HG03575 (cell line): ENCODE measurements at regions not wholly inside any gene's neighbourhood (a gene's known extent, or its start where the extent isn't known, plus 50 kb on each side); places are given as distances from the start of the nearest gene placed in this dataset.
A peak's percentile ranks its signal among the peaks of the same experiment; 100 is the strongest.

Experiments used
- ATAC-seq: cut with Tn5 transposase; IDR thresholded peaks from one replicate; pipeline ENCODE4 v1.9.1; 2021; ENCODE audit not compliant: unreplicated experiment, insufficient number of reproducible peaks, low FRiP score; ENCODE audit errors: extremely low read depth

DNA sequence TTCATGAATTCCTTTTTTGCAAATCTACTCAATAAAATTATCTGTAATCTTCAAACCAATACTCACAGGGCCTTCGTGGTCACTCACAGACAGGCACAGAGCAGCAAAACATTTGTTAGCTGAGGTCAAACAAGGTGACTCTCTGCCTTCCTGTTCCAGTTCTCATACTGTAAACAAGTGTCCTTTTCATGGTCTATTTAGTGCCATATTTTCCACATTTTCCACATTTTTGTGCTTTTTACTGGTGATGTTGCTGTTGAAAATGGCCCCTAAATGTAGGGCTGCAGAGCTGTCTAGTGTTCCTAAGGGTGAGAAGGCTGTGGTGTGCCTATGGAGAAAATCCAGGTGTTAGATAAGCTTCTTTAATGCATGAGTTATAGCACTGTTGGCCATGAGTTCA is 133.1 kb upstream of the COL21A1 start:
- ATAC-seq: no peak

DNA sequence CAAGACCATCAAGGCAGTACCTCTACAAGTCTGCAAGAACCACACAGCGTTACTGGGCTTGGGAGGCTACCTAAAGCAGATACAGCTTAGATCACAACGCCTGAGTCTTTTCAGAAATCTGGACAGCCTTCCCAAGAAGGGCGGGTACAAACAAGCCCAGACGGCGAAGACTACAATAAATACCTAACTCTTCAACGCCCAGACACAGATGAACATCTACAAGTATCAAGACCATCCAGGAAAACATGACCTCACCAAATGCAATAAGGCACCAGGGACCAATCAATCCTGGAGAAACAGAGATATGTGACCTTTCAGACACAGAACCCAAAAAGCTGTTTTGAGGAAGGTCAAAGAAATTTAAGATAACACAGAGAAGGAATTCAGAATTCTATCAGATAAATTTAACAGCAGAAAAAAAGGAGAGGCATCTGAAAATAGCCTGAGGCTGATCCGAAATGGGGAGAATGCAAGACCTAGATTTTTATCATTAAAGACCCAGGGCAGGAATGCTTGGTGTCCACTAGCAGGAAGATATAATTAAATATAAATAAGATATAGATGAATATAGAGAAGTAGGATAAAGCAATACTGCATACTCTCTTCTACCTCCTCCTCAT is 131.7 kb upstream of the COL21A1 start:
- ATAC-seq: no peak

DNA sequence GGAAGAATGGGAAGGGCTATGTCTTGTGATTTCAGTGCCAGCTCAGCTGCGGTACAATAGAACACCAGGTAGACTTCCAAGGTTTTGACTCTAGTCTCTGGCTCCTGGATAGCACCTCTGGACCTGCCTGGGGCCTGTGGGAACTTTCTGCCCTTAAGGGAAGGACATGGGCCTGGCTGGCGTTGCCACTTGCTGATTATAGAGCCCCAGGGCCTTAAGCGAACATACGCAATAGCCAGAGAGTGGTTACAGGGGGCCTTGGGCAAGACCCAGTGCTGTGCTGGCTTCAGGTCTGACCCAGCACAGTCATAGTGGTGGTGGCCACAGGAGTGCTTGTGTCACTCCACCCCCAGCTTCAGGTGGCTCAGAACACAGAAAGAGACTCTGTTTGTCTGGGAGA is 131.1 kb upstream of the COL21A1 start:
- ATAC-seq: no peak

DNA sequence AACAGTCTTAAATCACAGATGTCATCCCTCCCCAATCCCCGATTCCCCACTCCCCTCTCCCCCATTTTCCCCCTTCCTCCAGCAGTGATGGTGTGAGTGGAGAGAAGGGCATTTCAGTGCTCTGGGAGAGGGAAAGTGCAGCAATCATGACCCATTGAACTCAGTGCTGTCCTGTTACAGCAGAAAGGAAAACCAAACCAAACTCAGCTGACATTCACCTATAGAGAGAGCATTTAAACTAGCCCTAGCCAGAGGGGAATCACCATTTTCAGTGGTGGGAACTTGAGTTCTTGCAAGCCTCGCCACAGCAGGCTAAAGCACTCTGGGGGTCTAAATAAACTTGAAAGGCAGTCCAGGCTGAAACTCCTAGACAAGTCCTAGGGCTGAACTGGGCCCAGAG is 129.9 kb upstream of the COL21A1 start:
- ATAC-seq: no peak

GRCh38 chr6:56375806-56376205 is 128.4 kb upstream of the COL21A1 start:
- no peak for ATAC-seq

- ATAC-seq: no peak
These were observed 127.5 kb upstream of the COL21A1 start for GRCh38 chr6:56374841-56375369.

DNA sequence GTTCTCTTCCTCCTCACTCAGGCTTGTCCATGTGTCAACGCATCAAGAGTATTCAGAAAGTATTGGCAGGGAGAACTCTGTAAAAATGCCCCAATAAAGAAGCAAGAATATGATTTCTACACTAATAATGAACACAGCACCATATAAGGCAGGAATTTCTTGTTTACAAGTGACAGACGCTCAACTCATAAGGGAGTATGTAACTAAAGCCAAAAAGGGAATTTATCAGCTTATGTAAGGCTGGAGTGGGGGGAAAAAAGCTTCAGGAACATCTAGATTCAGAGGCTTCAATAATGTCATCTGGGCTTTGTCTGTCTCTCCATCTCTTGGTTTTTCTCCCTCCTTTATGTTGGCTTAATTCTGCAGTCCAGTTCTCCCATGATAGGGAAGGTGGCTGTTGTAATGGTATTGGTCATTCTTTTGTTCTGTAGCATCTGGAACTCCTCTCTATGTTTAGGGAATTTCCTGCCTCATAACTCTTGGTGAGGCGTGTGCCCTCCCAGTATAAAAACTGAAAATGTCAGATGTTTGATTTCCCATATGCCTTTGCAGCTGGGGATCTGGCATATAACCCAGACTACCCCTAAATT is 125.1 kb upstream of the COL21A1 start:
- no peak for ATAC-seq

DNA sequence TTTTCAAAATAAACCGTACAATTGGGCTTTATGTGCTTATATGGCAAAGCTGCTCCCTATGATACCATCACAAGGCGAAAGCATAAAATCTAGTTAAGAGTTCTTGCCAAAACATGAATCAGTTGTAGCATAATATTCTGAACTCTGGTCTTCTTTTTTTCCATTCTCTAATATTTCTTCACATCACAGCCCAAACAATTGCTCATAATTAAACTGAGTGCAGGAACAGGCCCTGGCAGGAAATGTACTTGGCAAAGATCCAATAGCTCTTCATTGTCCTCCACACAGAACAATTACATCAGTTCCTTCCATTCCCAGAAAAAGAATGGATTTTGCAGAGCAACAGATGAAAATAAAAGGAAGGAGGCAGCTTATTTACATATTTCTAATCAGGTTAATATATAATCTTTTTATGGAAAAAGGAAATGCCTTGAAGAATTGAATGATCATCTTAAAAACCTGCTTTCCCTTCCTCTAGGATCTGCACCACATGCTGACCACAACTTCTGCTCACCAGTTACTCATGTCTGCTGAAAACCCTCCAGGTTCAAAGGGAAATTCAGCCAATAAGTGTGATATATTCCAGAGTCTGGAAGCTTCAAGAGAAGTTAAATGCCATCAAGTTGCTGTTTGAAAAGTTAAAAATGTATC is 123.3 kb upstream of the COL21A1 start:
- ATAC-seq: no peak

- no peak for ATAC-seq
These were observed 122.8 kb upstream of the COL21A1 start for GRCh38 chr6:56370127-56370540.

- no peak for ATAC-seq
These were observed 121.1 kb upstream of the COL21A1 start for GRCh38 chr6:56368491-56368890.

DNA sequence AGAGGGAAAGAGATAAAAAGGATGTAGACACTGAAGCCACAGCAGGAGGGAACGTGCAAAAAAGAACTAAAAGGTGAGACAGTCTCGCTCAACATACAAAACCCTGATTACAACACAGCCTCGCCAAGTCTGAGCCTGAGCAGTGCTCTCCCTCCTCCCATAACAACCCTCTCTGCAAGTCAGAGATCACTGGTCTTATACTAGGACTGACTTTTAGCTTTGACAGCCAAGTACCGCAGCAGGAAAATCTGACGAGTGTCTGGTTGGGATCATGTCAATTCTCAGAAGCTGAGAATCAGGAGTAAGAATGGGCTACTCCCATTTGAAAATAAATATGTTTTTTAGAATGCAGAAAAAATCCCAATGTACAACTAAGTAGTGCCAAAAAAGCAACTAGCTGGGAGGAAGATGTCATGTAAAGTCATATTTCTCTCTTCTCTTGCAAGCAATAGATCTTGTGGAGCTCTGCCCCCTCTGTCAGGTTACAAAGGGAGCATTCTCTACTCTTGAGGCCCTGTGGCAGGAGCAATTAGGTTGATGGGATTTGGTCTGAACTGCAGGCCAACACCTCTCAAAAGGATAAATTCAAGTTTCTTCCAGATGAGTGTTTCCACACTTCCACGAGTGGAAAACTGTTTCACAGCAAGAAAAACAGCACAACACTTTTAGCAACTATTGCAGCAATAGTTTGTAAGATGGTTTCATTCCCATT is 118.9 kb upstream of the COL21A1 start:
- no peak for ATAC-seq

DNA sequence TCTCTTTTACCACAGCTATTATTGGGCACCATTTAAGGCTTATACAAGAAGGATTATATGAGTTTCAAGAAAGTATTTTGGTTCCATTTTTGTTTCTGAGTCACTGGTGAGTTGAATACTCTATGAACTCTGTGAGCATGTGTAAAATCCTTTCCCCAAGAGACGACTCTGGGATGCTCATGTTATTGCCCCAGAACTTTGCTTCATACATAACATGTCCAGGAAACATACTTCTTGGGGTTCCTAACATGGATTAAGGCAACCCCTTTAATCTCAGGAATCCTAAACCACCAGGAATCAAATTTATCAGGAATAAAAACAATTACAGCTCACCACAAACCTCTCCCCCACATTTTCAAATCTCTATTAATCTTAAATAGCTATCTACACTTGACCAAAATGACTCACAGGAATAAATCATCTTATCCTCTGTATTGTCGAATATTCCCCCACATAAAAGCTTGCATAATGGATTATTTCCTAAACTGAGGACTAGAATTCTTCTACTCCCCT is 117.5 kb upstream of the COL21A1 start:
- no peak for ATAC-seq

- ATAC-seq: no peak
These were observed 117.0 kb upstream of the COL21A1 start for GRCh38 chr6:56364431-56364826.

- ATAC-seq: no peak
These were observed 116.5 kb upstream of the COL21A1 start for GRCh38 chr6:56363796-56364430.

DNA sequence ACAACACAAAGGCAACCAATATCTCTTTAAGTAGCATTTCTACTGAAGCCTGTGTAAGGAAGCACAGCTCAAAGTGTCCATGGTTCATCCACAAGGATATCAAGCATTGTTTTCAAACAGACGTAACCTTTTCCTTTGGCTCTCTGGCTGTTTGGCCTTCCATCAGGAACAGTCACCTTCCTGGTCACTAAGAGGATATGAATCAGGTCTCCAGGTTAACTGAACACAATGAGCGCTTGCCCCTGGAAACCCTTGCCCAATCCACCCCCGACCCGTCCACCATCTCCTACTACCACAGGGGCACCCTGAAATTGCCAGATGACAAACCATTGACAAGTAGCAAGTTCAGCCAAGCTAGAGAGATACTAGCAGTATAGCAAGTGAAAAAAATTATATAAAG is 114.4 kb upstream of the COL21A1 start:
- ATAC-seq: no peak

- peak; percentile 79 for ATAC-seq
These were observed 112.0 kb upstream of the COL21A1 start for GRCh38 chr6:56359201-56359899.

GRCh38 chr6:56357616-56358373 is 110.4 kb upstream of the COL21A1 start:
- no peak for ATAC-seq

DNA sequence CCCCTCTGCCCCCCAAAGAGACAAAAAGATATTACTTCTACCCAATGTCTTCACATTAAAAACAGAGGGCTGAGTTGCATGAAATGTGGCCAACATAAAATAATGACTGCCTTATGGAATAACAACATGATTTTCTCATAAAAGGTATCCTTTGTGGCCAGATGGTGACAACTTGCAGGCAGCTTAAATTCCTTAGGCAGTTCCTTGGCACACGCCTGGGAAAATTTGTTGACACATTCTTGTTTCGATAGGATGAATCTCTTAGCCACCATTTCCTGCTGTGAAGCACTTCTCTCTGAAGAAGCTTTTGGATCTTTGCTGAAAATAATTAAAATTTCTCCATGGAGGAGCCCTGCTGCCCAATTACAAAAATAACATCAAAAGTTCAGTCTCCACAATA is 109.0 kb upstream of the COL21A1 start:
- ATAC-seq: no peak
